Rectal smooth muscle tissue (tissue), 1 donor: ENCODE measurements at regions not wholly inside any gene's neighbourhood (a gene's known extent, or its start where the extent isn't known, plus 50 kb on each side); places are given as distances from the start of the nearest gene placed in this dataset.

Experiments
- H3K27ac ChIP-seq: one replicate; pipeline ENCODE4 v1.7.0; 2013; ENCODE audit warnings: low read depth, low read length, inconsistent platforms
- H3K27me3 ChIP-seq: one replicate; pipeline ENCODE4 v1.7.0; 2013; ENCODE audit warnings: low read length; ENCODE audit not compliant: control insufficient read depth, insufficient read depth
- H3K36me3 ChIP-seq: one replicate; pipeline ENCODE4 v1.7.0; 2013; ENCODE audit warnings: low read length; ENCODE audit not compliant: control insufficient read depth, insufficient read depth
- H3K4me1 ChIP-seq: one replicate; pipeline ENCODE4 v1.7.0; 2013; ENCODE audit warnings: low read length; ENCODE audit not compliant: control insufficient read depth, insufficient read depth
- H3K4me3 ChIP-seq: one replicate; pipeline ENCODE4 v1.7.0; 2013; ENCODE audit warnings: low read length
- H3K9ac ChIP-seq: one replicate; pipeline ENCODE4 v1.7.0; 2013; ENCODE audit warnings: low read length

- Histone ChIP-seq H3K4me3 (no peak overlapping the region), H3K9ac (no peak overlapping the region), H3K27ac (no peak overlapping the region), H3K27me3 (no peaks in the 10 kb centered on the region), H3K4me1 (no peaks in the 10 kb centered on the region), H3K36me3 (no peaks in the 10 kb centered on the region)
Measured at GRCh38 chr3:73215281-73215680, 153.8 kb downstream of the EBLN2 start.

DNA sequence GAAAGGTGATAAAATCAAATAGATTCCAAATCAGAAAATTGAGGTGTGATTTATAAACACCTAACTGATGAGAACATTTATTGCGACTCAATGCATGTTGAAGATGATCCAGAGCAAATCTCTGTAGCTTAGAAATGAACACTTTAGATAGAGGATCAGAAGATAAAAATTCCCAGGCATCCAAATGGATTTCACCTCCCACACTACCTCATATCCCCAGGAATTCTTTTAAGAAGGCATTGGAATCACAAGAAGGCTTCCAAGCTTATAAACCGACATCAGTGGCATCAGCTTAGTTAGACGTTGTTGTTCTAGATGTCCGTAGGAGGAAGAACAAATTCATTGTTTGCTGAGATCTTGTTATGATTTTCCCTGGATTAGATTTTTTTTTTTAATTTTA, 154.4 kb downstream of the EBLN2 start:
- Histone ChIP-seq H3K9ac (no peak overlapping the region), H3K27ac (no peak overlapping the region), H3K4me1 (no peaks in the 10 kb centered on the region), H3K36me3 (no peaks in the 10 kb centered on the region), H3K27me3 (no peaks in the 10 kb centered on the region), H3K4me3 (no peak overlapping the region)

- H3K9ac ChIP-seq: no peak overlapping the region
- no peak overlapping the region for H3K27ac ChIP-seq
- H3K4me3 ChIP-seq: no peak overlapping the region
- H3K4me1 ChIP-seq: no peaks in the 10 kb centered on the region
- no peaks in the 10 kb centered on the region for H3K36me3 ChIP-seq
- H3K27me3 ChIP-seq: no peaks in the 10 kb centered on the region
Measured at GRCh38 chr3:73216310-73216709, 154.9 kb downstream of the EBLN2 start.

- H3K27ac ChIP-seq: no peak overlapping the region
- H3K4me1 ChIP-seq: no peaks in the 10 kb centered on the region
- no peaks in the 10 kb centered on the region for H3K27me3 ChIP-seq
- no peak overlapping the region for H3K4me3 ChIP-seq
- no peaks in the 10 kb centered on the region for H3K36me3 ChIP-seq
- no peak overlapping the region for H3K9ac ChIP-seq
Measured at GRCh38 chr3:73222126-73222525, 160.7 kb downstream of the EBLN2 start.

DNA sequence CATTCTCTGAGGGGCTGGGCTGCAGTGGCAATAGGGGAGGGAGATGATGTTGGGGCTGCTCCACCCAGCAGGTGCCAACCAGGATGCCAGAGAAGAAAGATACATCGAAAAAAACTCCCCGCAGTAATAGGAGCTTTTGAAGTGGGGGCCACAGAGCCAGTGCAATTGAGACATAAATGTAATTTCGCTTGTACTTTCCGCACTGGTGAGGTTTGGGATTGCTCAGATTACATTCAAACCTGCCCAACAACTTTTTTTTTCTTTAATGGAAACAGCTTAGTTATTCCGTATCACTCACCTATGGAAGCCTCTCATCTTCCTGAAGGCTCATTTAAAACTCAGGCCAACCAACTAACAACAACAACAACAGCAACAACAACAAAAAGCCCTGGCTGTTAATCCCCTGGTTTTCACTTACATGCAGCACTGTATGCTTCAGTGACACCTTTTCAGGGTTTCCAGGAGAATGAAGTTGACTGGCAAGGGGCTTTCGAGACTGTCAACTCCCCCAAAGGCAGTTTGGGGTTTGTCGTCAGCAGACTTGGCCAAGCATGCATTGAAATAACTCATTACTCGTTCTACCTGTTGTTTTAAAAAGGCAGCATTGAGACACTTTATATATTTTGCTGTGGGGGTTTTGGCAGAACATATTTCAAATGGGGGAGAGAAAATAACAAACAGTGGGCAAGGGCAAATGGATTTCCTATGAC, 163.8 kb downstream of the EBLN2 start:
- Histone ChIP-seq H3K4me3 (no peak overlapping the region), H3K4me1 (no peaks in the 10 kb centered on the region), H3K27me3 (no peaks in the 10 kb centered on the region), H3K36me3 (no peaks in the 10 kb centered on the region), H3K9ac (no peak overlapping the region), H3K27ac (no peak overlapping the region)

- Histone ChIP-seq H3K27me3 (no peaks in the 10 kb centered on the region), H3K4me1 (no peaks in the 10 kb centered on the region), H3K9ac (no peak overlapping the region), H3K27ac (no peak overlapping the region), H3K4me3 (no peak overlapping the region), H3K36me3 (no peaks in the 10 kb centered on the region)
Measured at GRCh38 chr3:73225991-73226390, 164.5 kb downstream of the EBLN2 start.

DNA sequence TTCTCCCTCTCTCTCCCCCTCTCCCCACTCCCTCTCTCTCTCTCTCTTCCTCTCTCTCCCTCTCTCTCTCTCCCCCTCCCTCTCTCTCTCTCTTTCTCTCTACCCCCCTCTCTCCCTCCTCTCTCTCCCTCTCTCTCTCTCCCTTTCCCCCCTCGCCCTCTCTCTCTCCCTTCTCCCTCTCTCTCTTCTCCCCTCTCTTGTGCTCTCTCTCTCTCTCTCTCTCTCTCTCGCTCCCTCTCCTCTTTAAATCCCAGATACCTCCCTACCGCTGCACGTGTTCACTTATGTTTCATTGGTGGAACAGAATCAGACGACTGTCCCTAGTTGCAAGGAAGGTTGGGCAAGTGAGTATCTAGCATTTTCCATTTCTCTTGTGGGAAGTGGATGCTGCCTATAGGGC, 166.5 kb downstream of the EBLN2 start:
- Histone ChIP-seq H3K36me3 (no peaks in the 10 kb centered on the region), H3K4me1 (no peaks in the 10 kb centered on the region), H3K4me3 (no peak overlapping the region), H3K27ac (no peak overlapping the region), H3K27me3 (no peaks in the 10 kb centered on the region), H3K9ac (no peak overlapping the region)

DNA sequence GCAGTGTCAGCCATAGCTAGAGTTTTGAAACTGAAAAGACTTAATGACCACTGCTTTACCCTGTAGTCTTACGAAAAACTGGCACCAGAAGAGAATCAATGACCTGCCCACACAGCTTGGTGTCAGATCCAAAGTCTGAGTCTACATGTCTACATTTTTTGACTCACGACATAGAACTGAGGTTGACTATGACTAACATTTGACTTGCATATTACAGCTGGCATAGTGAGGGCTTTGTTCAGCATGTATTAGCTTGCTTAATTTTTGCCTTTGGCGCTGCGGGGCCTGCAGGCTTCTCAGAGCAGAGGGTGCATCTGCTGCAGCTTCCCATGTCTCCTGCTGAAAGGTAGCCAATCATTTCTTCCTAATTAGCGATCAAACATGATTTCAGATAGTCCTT, 167.0 kb downstream of the EBLN2 start:
- H3K36me3 ChIP-seq: no peaks in the 10 kb centered on the region
- H3K4me1 ChIP-seq: no peaks in the 10 kb centered on the region
- no peak overlapping the region for H3K27ac ChIP-seq
- no peaks in the 10 kb centered on the region for H3K27me3 ChIP-seq
- H3K9ac ChIP-seq: no peak overlapping the region
- no peak overlapping the region for H3K4me3 ChIP-seq

DNA sequence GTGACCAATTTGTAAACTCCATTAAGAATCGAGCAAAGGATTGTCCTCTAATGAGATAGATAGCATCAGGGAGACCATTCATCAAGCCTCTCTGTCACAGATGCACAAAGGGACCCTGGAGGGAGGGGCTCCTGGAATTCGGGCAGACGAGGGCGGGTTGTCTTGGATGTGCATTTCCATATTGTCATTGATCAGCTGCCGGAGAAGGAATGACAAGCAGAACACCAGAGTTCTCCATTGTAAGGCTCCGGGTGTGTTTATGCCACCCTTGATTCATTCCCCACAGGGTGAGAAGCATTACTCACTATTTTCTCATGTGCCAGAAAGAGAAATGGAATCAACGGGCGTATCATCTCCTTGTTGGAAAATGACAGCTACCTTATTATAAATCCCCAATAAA, 167.5 kb downstream of the EBLN2 start:
- no peaks in the 10 kb centered on the region for H3K36me3 ChIP-seq
- no peaks in the 10 kb centered on the region for H3K27me3 ChIP-seq
- H3K4me1 ChIP-seq: no peaks in the 10 kb centered on the region
- H3K27ac ChIP-seq: no peak overlapping the region
- no peak overlapping the region for H3K4me3 ChIP-seq
- no peak overlapping the region for H3K9ac ChIP-seq

GRCh38 chr3:73234354-73235014, 173.0 kb downstream of the EBLN2 start:
- Histone ChIP-seq H3K4me1 (no peaks in the 10 kb centered on the region), H3K36me3 (no peaks in the 10 kb centered on the region), H3K27ac (no peak overlapping the region)

GRCh38 chr3:73235768-73236167, 174.3 kb downstream of the EBLN2 start:
- H3K9ac ChIP-seq: no peak overlapping the region
- no peaks in the 10 kb centered on the region for H3K36me3 ChIP-seq
- H3K27ac ChIP-seq: no peak overlapping the region
- no peaks in the 10 kb centered on the region for H3K4me1 ChIP-seq
- H3K4me3 ChIP-seq: no peak overlapping the region
- no peaks in the 10 kb centered on the region for H3K27me3 ChIP-seq

More at GRCh38 chr3:73234354-73235014, 173.0 kb downstream of the EBLN2 start:
- Histone ChIP-seq H3K4me3 (no peak overlapping the region), H3K27me3 (no peaks in the 10 kb centered on the region), H3K9ac (no peak overlapping the region)

DNA sequence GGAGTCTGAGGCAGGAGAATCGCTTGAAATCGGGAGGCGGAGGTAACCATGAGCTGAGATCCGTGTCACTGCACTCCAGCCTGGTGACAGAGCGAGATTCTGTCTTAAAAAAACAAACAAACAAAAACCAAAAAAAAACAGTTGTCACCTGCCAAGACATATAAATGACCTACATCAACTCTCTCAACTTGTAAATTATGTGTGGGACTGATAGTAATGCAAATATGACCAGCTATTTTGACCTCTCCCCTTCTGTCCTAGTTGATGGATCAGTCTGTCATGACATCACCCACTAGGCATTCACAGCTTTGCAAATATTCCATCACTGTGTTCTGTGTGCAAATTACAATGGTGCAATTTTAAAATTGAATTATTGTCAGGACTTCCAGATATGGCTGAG, 175.4 kb downstream of the EBLN2 start:
- Histone ChIP-seq H3K36me3 (no peaks in the 10 kb centered on the region), H3K27ac (no peak overlapping the region), H3K9ac (no peak overlapping the region), H3K4me1 (no peaks in the 10 kb centered on the region), H3K27me3 (no peaks in the 10 kb centered on the region), H3K4me3 (no peak overlapping the region)

- Histone ChIP-seq H3K36me3 (no peaks in the 10 kb centered on the region), H3K4me1 (no peaks in the 10 kb centered on the region), H3K27me3 (no peaks in the 10 kb centered on the region), H3K9ac (no peak overlapping the region), H3K4me3 (no peak overlapping the region), H3K27ac (no peak overlapping the region)
Measured at GRCh38 chr3:73243740-73244139, 182.3 kb downstream of the EBLN2 start.
